ENCODE measurements at regions not wholly inside any gene's neighbourhood (a gene's known extent, or its start where the extent isn't known, plus 50 kb on each side); places are given as distances from the start of the nearest gene placed in this dataset.

GRCh38 chr4:186882293-186882692 lies 158.6 kb upstream of the FAT1 start:
- no peak for TF ChIP-seq CTCF (IDR thresholded peaks at IDR 0.05; ENCODE audit: low read depth, low read length)
- DNase-seq = no peak
- Histone ChIP-seq H3K9me3 (no peaks in the 10 kb centered on the region), H3K4me1 (no peaks in the 10 kb centered on the region), H3K27me3 (no peaks in the 10 kb centered on the region), H3K4me3 (ENCODE audit: low read depth, low read length) (no peak overlapping the region), H3K36me3 (no peaks in the 10 kb centered on the region)

- Histone ChIP-seq H3K27me3 (no peaks in the 10 kb centered on the region), H3K4me1 (no peaks in the 10 kb centered on the region), H3K36me3 (no peaks in the 10 kb centered on the region), H3K9me3 (no peaks in the 10 kb centered on the region), H3K4me3 (ENCODE audit: low read depth, low read length) (no peak overlapping the region)
- no peak for TF ChIP-seq CTCF (IDR thresholded peaks at IDR 0.05; ENCODE audit: low read depth, low read length)
- no peak for DNase-seq
Measured at GRCh38 chr4:186885289-186885688, 161.6 kb upstream of the FAT1 start.

GRCh38 chr4:186886759-186887158 lies 163.1 kb upstream of the FAT1 start:
- H3K4me3 ChIP-seq (ENCODE audit: low read depth, low read length) = no peak overlapping the region

GRCh38 chr4:186887291-186887700 lies 163.6 kb upstream of the FAT1 start:
- DNase-seq = no peak

More at GRCh38 chr4:186886759-186887158, 163.1 kb upstream of the FAT1 start:
- no peak for TF ChIP-seq CTCF (IDR thresholded peaks at IDR 0.05; ENCODE audit: low read depth, low read length)
- H3K36me3 ChIP-seq = no peaks in the 10 kb centered on the region
- H3K27me3 ChIP-seq = no peaks in the 10 kb centered on the region
- no peaks in the 10 kb centered on the region for H3K4me1 ChIP-seq
- no peak for DNase-seq
- H3K9me3 ChIP-seq = no peaks in the 10 kb centered on the region

GRCh38 chr4:186887752-186888151 lies 164.1 kb upstream of the FAT1 start:
- no peaks in the 10 kb centered on the region for H3K27me3 ChIP-seq
- TF ChIP-seq CTCF (IDR thresholded peaks at IDR 0.05; ENCODE audit: low read depth, low read length) = no peak
- no peak overlapping the region for H3K4me3 ChIP-seq (ENCODE audit: low read depth, low read length)
- no peaks in the 10 kb centered on the region for H3K36me3 ChIP-seq
- DNase-seq = no peak
- no peaks in the 10 kb centered on the region for H3K4me1 ChIP-seq
- no peaks in the 10 kb centered on the region for H3K9me3 ChIP-seq

More at GRCh38 chr4:186887291-186887700, 163.6 kb upstream of the FAT1 start:
- no peak overlapping the region for H3K4me3 ChIP-seq (ENCODE audit: low read depth, low read length)
- no peak for TF ChIP-seq CTCF (IDR thresholded peaks at IDR 0.05; ENCODE audit: low read depth, low read length)
- H3K27me3 ChIP-seq = no peaks in the 10 kb centered on the region
- H3K36me3 ChIP-seq = no peaks in the 10 kb centered on the region
- H3K4me1 ChIP-seq = no peaks in the 10 kb centered on the region
- no peaks in the 10 kb centered on the region for H3K9me3 ChIP-seq

- Histone ChIP-seq H3K27me3 (no peaks in the 10 kb centered on the region), H3K4me3 (ENCODE audit: low read depth, low read length) (no peak overlapping the region), H3K4me1 (no peaks in the 10 kb centered on the region), H3K9me3 (no peaks in the 10 kb centered on the region), H3K36me3 (no peaks in the 10 kb centered on the region)
- DNase-seq = no peak
- TF ChIP-seq CTCF (IDR thresholded peaks at IDR 0.05; ENCODE audit: low read depth, low read length) = no peak
Measured at GRCh38 chr4:186889876-186890643, 166.4 kb upstream of the FAT1 start.

Measured in BE2C (cell line).